K562 (cell line): ENCODE measurements at regions not wholly inside any gene's neighbourhood (a gene's known extent, or its start where the extent isn't known, plus 50 kb on each side); places are given as distances from the start of the nearest gene placed in this dataset.
A peak's percentile ranks its signal among the peaks of the same experiment; 100 is the strongest.

Source experiments
- BRF1 ChIP-seq: IDR thresholded peaks from 3 replicates; pipeline ENCODE4 v1.6.1; 2011; ENCODE audit warnings: borderline replicate concordance, mild to moderate bottlenecking; ENCODE audit not compliant: insufficient read length; ENCODE audit errors: extremely low read depth
- ETV6 ChIP-seq, 3 experiments: fragments of 150-350 bp in 1 of 3; sonication (generic) in 1 of 3; formaldehyde crosslinking in 1 of 3; IDR thresholded peaks; 2 replicates each; pipeline versions ENCODE4 v1.6.1 to v1.8.0; 2014 to 2022; ENCODE audit warnings: borderline replicate concordance in 2 of 3, low read depth in 2 of 3, antibody characterized with exemption in 1 of 3, low read length in 1 of 3, mild to moderate bottlenecking in 1 of 3, missing genetic modification reagents in 1 of 3
- GTF2B ChIP-seq: IDR thresholded peaks from 2 replicates; pipeline ENCODE4 v1.6.1; 2011; ENCODE audit not compliant: insufficient read length; ENCODE audit errors: extremely low read depth
- HEY1 ChIP-seq: fragments of 250-450 bp; sonication (Bioruptor Pico); IDR thresholded peaks from 2 replicates; pipeline ENCODE4 v1.5.0; 2020; ENCODE audit warnings: mild to moderate bottlenecking, moderate library complexity, borderline replicate concordance
- IRF2 ChIP-seq: sonication (generic); formaldehyde crosslinking; IDR thresholded peaks from 2 replicates; pipeline ENCODE4 v1.8.1; 2022; ENCODE audit warnings: mild to moderate bottlenecking, missing genetic modification reagents
- KDM1A ChIP-seq, 2 experiments: fragments of 450-650 bp; IDR thresholded peaks; 2 replicates each; pipeline ENCODE4 v1.6.1; 2016; ENCODE audit warnings: mild to moderate bottlenecking in 2 of 2
- MAFG ChIP-seq: fragments of 450-650 bp; conservative IDR thresholded peaks from 2 replicates; pipeline ENCODE4 v1.6.1; 2016; ENCODE audit warnings: missing genetic modification characterization, missing compliant biosample characterization
- MAFK ChIP-seq: IDR thresholded peaks from 2 replicates; pipeline ENCODE4 v1.6.1; 2011; ENCODE audit warnings: low read length, improper control_type of control experiment
- NCOA2 ChIP-seq, 2 experiments: fragments of 450-650 bp; IDR thresholded peaks; 2 replicates each; pipeline ENCODE4 v1.6.1; 2018; ENCODE audit warnings: mild to moderate bottlenecking in 2 of 2, moderate library complexity in 1 of 2; ENCODE audit not compliant: partially characterized antibody in 2 of 2
- NR2C2 ChIP-seq, 2 experiments: fragments of 200-800 bp in 1 of 2; sonication (Bioruptor generic) in 1 of 2; sonication (generic) in 1 of 2; formaldehyde crosslinking in 1 of 2; IDR thresholded peaks; 2 replicates each; pipeline versions ENCODE4 v1.6.1 to v1.8.0; 2016 to 2022; ENCODE audit warnings: mild to moderate bottlenecking in 1 of 2, missing compliant biosample characterization in 1 of 2, missing genetic modification characterization in 1 of 2, missing genetic modification reagents in 1 of 2
- NR3C1 ChIP-seq: sonication (generic); formaldehyde crosslinking; IDR thresholded peaks from 2 replicates; pipeline ENCODE4 v1.8.1; 2022; ENCODE audit warnings: missing genetic modification reagents
- PRPF4 ChIP-seq: fragments of 200-400 bp; formaldehyde crosslinking; IDR thresholded peaks from one replicate; pipeline ENCODE4 v1.6.1; 2017; ENCODE audit warnings: low read length, low read depth, mild to moderate bottlenecking; ENCODE audit not compliant: insufficient read depth, poor library complexity, severe bottlenecking
- RBM39 ChIP-seq: fragments of 200-400 bp; formaldehyde crosslinking; optimal IDR thresholded peaks from 2 replicates; pipeline ENCODE3; 2018; ENCODE audit warnings: low read depth, low read length
- SMARCB1 ChIP-seq: IDR thresholded peaks from 2 replicates; pipeline ENCODE4 v1.6.1; 2011; ENCODE audit warnings: improper control_type of control experiment, low read depth; ENCODE audit not compliant: insufficient read length
- ZNF146 ChIP-seq: IDR thresholded peaks from one replicate; pipeline ENCODE4 v1.6.1; 2018; ENCODE audit warnings: missing compliant biosample characterization; ENCODE audit not compliant: unreplicated experiment
- ZNF316 ChIP-seq: fragments of 450-650 bp; IDR thresholded peaks from 2 replicates; pipeline ENCODE4 v1.6.1; 2016
- TF ChIP-seq, protein P1 (sequence below), 2 experiments: IDR thresholded peaks; 2 replicates each; pipeline ENCODE4 v1.6.1; 2012; ENCODE audit warnings: improper control_type of control experiment in 2 of 2, low read depth in 2 of 2, low read length in 2 of 2, borderline replicate concordance in 1 of 2

DNA sequence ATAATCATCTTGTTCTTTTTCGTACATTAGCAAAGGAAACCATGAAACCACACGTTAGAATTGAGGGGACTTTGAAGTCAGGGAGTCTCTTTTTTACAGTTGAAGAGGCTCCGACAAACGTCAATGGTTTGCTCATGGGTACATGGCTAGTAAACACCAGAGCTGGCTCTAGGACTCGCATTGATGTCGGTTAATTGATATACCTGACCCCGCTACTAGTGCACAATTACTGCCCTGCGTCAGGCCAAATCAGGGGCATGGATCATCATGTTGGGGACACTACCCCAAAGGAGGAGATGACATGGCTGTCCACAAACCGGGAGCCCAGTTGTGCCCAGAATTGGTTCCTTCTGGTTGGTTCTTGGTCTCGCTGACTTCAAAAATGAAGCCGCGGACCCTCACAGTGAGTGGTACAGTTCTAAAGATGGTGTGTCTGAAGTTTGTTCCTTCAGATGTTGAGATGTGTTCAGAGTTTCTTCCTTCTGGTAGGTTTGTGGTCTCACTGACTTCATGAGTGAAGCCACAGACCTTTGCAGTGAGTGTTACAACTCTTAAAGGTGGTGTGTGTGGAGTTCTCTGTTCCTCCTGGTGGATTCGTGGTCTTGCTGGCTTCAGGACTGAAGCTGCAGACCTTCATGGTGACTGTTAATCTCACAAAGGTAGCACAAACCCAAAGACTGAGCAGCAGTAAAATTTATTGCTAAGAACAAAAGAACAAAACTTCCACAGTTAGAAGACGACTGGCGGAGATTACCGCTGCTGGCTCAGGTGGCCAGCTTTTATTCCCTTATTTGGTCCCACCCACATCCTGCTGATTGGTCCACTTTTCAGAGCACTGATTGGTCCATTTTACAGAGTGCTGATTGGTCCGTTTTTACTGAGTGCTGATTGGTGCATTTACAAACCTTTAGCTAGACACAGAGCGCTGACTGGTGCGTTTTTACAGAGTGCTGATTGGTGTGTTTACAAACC, 126.9 kb upstream of the ERRFI1 start (continued):
- TF ChIP-seq ETV6 (IDR thresholded peaks at IDR 0.05; ENCODE audit: borderline replicate concordance in 1 of 2, low read depth in 2 of 2, low read length in 1 of 2) (no peak), ETV6 (CRISPR knock-in tag; IDR thresholded peaks at IDR 0.05; ENCODE audit: borderline replicate concordance) (no peak), ZNF316 (peak; percentile 84), PRPF4 (no peak), ZNF146 (no peak), SMARCB1 (no peak), NR3C1 (CRISPR knock-in tag) (no peak), IRF2 (CRISPR knock-in tag) (no peak), KDM1A (IDR thresholded peaks at IDR 0.05) (no peak), GTF2B (no peak), RBM39 (no peak), HEY1 (CRISPR knock-in tag) (no peak), NCOA2 (IDR thresholded peaks at IDR 0.05; ENCODE audit: partially characterized antibody in 2 of 2) (no peak), NR2C2 (CRISPR knock-in tag; IDR thresholded peaks at IDR 0.05) (no peak), NR2C2 (tag; IDR thresholded peaks at IDR 0.05) (no peak), BRF1 (no peak), MAFG (tag) (peak; percentile 58), MAFK (0 out of 2 replicates have a peak, but pooled peaks have one; percentile 6)
- TF ChIP-seq, protein P1, sequence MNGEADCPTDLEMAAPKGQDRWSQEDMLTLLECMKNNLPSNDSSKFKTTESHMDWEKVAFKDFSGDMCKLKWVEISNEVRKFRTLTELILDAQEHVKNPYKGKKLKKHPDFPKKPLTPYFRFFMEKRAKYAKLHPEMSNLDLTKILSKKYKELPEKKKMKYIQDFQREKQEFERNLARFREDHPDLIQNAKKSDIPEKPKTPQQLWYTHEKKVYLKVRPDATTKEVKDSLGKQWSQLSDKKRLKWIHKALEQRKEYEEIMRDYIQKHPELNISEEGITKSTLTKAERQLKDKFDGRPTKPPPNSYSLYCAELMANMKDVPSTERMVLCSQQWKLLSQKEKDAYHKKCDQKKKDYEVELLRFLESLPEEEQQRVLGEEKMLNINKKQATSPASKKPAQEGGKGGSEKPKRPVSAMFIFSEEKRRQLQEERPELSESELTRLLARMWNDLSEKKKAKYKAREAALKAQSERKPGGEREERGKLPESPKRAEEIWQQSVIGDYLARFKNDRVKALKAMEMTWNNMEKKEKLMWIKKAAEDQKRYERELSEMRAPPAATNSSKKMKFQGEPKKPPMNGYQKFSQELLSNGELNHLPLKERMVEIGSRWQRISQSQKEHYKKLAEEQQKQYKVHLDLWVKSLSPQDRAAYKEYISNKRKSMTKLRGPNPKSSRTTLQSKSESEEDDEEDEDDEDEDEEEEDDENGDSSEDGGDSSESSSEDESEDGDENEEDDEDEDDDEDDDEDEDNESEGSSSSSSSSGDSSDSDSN (IDR thresholded peaks at IDR 0.05; ENCODE audit: borderline replicate concordance in 1 of 2, low read depth in 2 of 2, low read length in 2 of 2), result no peak
